ENCODE measurements at regions not wholly inside any gene's neighbourhood (a gene's known extent, or its start where the extent isn't known, plus 50 kb on each side); places are given as distances from the start of the nearest gene placed in this dataset.

DNA sequence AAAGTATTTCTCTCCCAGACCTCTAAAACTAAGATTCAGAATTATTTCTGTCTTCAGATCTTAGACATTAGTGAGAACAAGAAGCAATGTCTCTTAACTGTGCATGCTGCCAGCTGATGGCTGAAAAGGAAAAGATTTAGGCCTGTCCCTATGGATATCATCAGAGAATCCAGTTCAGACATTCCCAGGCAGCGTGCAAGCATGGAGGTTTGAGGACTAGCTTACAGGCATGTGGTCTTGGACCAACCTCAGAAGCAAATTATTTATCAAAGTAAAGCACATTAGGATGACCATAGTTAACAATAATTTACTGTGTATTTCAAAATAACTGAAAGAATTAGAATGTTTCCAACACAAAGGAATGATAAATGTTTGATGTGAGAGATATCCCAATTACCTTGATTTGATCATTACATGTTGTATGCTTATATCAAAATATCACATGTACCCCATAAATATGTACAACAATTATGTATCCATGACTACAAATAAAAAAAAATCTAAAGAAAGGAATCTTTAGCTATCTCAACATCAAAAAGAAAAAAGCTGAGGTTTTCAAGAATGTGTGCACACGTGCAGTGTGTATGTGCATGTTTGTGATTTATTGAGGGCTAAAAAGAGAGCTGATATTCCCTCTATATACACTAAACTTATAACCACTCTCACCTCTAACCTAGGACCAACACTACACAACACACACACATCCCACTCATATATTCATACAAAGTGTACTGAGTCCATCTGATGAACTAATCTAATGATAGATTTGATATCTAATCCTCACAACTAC lies 108.9 kb upstream of the THBS1 start:
- H3K4me3 Mint-ChIP-seq: no peak overlapping the region
- TF ChIP-seq, protein P1, sequence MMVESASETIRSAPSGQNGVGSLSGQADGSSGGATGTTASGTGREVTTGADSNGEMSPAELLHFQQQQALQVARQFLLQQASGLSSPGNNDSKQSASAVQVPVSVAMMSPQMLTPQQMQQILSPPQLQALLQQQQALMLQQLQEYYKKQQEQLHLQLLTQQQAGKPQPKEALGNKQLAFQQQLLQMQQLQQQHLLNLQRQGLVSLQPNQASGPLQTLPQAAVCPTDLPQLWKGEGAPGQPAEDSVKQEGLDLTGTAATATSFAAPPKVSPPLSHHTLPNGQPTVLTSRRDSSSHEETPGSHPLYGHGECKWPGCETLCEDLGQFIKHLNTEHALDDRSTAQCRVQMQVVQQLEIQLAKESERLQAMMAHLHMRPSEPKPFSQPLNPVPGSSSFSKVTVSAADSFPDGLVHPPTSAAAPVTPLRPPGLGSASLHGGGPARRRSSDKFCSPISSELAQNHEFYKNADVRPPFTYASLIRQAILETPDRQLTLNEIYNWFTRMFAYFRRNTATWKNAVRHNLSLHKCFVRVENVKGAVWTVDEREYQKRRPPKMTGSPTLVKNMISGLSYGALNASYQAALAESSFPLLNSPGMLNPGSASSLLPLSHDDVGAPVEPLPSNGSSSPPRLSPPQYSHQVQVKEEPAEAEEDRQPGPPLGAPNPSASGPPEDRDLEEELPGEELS (CRISPR knock-in tag; IDR thresholded peaks at IDR 0.05): no peak
- TF ChIP-seq EMX1 (CRISPR knock-in tag; IDR thresholded peaks at IDR 0.05) (no peak), RORB (CRISPR knock-in tag; IDR thresholded peaks at IDR 0.05) (no peak), ZNF416 (CRISPR knock-in tag; IDR thresholded peaks at IDR 0.05) (no peak), SP1 (CRISPR knock-in tag; conservative IDR thresholded peaks at IDR 0.05) (no peak), NR3C1 (CRISPR knock-in tag; conservative IDR thresholded peaks at IDR 0.05; ENCODE audit: low read depth) (no peak), NR2C2 (CRISPR knock-in tag; IDR thresholded peaks at IDR 0.05) (no peak)
- TF ChIP-seq, protein P2, sequence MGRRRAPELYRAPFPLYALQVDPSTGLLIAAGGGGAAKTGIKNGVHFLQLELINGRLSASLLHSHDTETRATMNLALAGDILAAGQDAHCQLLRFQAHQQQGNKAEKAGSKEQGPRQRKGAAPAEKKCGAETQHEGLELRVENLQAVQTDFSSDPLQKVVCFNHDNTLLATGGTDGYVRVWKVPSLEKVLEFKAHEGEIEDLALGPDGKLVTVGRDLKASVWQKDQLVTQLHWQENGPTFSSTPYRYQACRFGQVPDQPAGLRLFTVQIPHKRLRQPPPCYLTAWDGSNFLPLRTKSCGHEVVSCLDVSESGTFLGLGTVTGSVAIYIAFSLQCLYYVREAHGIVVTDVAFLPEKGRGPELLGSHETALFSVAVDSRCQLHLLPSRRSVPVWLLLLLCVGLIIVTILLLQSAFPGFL (CRISPR knock-in tag; IDR thresholded peaks at IDR 0.05; ENCODE audit: borderline replicate concordance): no peak
- TF ChIP-seq, protein P3, sequence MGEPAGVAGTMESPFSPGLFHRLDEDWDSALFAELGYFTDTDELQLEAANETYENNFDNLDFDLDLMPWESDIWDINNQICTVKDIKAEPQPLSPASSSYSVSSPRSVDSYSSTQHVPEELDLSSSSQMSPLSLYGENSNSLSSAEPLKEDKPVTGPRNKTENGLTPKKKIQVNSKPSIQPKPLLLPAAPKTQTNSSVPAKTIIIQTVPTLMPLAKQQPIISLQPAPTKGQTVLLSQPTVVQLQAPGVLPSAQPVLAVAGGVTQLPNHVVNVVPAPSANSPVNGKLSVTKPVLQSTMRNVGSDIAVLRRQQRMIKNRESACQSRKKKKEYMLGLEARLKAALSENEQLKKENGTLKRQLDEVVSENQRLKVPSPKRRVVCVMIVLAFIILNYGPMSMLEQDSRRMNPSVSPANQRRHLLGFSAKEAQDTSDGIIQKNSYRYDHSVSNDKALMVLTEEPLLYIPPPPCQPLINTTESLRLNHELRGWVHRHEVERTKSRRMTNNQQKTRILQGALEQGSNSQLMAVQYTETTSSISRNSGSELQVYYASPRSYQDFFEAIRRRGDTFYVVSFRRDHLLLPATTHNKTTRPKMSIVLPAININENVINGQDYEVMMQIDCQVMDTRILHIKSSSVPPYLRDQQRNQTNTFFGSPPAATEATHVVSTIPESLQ (CRISPR knock-in tag; IDR thresholded peaks at IDR 0.05): no peak
- TF ChIP-seq, protein P4, sequence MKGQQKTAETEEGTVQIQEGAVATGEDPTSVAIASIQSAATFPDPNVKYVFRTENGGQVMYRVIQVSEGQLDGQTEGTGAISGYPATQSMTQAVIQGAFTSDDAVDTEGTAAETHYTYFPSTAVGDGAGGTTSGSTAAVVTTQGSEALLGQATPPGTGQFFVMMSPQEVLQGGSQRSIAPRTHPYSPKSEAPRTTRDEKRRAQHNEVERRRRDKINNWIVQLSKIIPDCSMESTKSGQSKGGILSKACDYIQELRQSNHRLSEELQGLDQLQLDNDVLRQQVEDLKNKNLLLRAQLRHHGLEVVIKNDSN (CRISPR knock-in tag; IDR thresholded peaks at IDR 0.05): no peak
- TF ChIP-seq, protein P5, sequence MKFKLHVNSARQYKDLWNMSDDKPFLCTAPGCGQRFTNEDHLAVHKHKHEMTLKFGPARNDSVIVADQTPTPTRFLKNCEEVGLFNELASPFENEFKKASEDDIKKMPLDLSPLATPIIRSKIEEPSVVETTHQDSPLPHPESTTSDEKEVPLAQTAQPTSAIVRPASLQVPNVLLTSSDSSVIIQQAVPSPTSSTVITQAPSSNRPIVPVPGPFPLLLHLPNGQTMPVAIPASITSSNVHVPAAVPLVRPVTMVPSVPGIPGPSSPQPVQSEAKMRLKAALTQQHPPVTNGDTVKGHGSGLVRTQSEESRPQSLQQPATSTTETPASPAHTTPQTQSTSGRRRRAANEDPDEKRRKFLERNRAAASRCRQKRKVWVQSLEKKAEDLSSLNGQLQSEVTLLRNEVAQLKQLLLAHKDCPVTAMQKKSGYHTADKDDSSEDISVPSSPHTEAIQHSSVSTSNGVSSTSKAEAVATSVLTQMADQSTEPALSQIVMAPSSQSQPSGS (CRISPR knock-in tag; IDR thresholded peaks at IDR 0.05; ENCODE audit: borderline replicate concordance, low read depth): no peak
- no peaks in the 10 kb centered on the region for H3K4me1 Mint-ChIP-seq
- no peak for DNase-seq (ENCODE audit: low spot score)
- ATAC-seq: no peak
- peaks cover 27% of the 10 kb centered on the region for H3K9me3 Mint-ChIP-seq
- 0 out of 2 replicates have a peak, but pooled peaks cover 2% of the 10 kb centered on the region for H3K36me3 Mint-ChIP-seq
- POLR2A ChIA-PET: no interaction called here
- H3K27me3 Mint-ChIP-seq (ENCODE audit: low read depth): no peaks in the 10 kb centered on the region
- CTCF ChIA-PET: no interaction called here
- H3K27ac Mint-ChIP-seq: no peak overlapping the region

DNA sequence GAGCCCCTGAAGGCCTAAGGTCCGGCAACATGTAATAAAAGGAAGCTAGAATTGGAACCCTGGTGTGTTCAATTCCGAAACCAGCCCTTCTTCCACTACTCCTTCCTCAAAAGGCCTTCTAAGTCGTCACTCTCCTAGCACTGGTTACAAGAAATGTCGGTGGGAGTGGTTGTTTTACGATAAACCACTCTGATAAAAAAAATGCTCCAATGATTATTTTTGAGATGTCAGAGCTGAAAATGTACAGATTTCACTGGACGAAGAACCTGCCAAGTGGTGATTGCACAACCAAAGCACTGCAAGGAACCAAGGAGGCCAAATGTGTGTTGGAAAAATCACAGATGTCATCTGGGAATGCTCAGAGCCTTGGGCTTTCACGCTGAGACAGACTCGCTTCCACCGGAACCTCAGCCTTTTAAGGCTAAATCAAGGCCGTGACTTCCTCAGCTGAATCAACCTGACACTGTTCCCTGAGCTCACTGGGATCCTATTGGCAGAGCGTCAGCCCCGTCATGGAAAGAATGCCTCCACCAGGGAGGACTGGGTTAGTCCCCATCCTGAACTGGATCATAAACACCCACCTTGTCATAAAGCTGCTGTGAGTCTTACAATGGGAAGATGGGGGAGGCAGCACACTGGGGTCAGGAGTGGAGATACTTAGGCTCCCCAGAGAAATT lies 108.1 kb upstream of the THBS1 start:
- Mint-ChIP-seq H3K36me3 (0 out of 2 replicates have a peak, but pooled peaks cover 2% of the 10 kb centered on the region), H3K27me3 (ENCODE audit: low read depth) (no peaks in the 10 kb centered on the region), H3K4me1 (no peaks in the 10 kb centered on the region), H3K9me3 (peaks cover 27% of the 10 kb centered on the region), H3K27ac (no peak overlapping the region; the same call in 1 of the 2 replicates), H3K4me3 (no peak overlapping the region)
- ChIA-PET POLR2A (interaction anchor here (1.3 kb wide), 1 partner anchor 26 kb away, joined by 3 read pairs; no protein-coding TSS in a partner anchor), CTCF (no interaction called here)
- TF ChIP-seq NR2C2 (CRISPR knock-in tag; IDR thresholded peaks at IDR 0.05) (no peak), ZNF219 (CRISPR knock-in tag; IDR thresholded peaks at IDR 0.05; ENCODE audit: borderline replicate concordance) (no peak)
- no peak for ATAC-seq
- no peak for DNase-seq (ENCODE audit: low spot score)
